KMS-11 (cell line): ENCODE measurements at regions not wholly inside any gene's neighbourhood (a gene's known extent, or its start where the extent isn't known, plus 50 kb on each side); places are given as distances from the start of the nearest gene placed in this dataset.
A peak's percentile ranks its signal among the peaks of the same experiment; 100 is the strongest.

Source experiments
- H2AFZ ChIP-seq: fragments of 200-600 bp; sonication (generic); 2 replicates; pipeline ENCODE4 v1.6.1; 2016; ENCODE audit warnings: antibody characterized with exemption, mixed run types, low read depth
- H3K27ac ChIP-seq: fragments of 200-600 bp; sonication (generic); 2 replicates; pipeline ENCODE4 v1.6.1; 2016; ENCODE audit warnings: mild to moderate bottlenecking, mixed run types
- H3K27me3 ChIP-seq: fragments of 200-600 bp; sonication (generic); 2 replicates; pipeline ENCODE4 v1.6.1; 2017; ENCODE audit warnings: mild to moderate bottlenecking, low read depth, mixed run types, moderate library complexity; ENCODE audit not compliant: insufficient read depth
- H3K36me3 ChIP-seq: fragments of 200-600 bp; sonication (generic); 2 replicates; pipeline ENCODE4 v1.6.1; 2017; ENCODE audit warnings: mild to moderate bottlenecking, mixed run types; ENCODE audit not compliant: insufficient read depth
- H3K4me1 ChIP-seq: fragments of 200-600 bp; sonication (generic); 2 replicates; pipeline ENCODE4 v1.6.1; 2016; ENCODE audit warnings: mild to moderate bottlenecking, low read depth, mixed run types; ENCODE audit not compliant: poor library complexity, severe bottlenecking
- H3K4me2 ChIP-seq: fragments of 200-600 bp; sonication (generic); 2 replicates; pipeline ENCODE4 v1.7.0; 2016; ENCODE audit warnings: mild to moderate bottlenecking, mixed run types
- H3K4me3 ChIP-seq: fragments of 200-600 bp; sonication (generic); IDR thresholded peaks from 2 replicates; pipeline ENCODE4 v1.6.1; 2017; ENCODE audit warnings: low read depth, low read length, mixed read lengths; ENCODE audit not compliant: insufficient read depth
- H3K79me2 ChIP-seq: fragments of 200-600 bp; sonication (generic); 2 replicates; pipeline ENCODE4 v1.6.1; 2016; ENCODE audit warnings: low read depth, mixed run types; ENCODE audit not compliant: insufficient read depth
- H3K9ac ChIP-seq: fragments of 200-600 bp; sonication (generic); 2 replicates; pipeline ENCODE4 v1.6.1; 2016; ENCODE audit warnings: mild to moderate bottlenecking, mixed run types
- H4K20me1 ChIP-seq: fragments of 200-600 bp; sonication (generic); 2 replicates; pipeline ENCODE4 v1.6.1; 2016; ENCODE audit warnings: mild to moderate bottlenecking, mixed run types; ENCODE audit not compliant: insufficient read depth
- TF ChIP-seq, protein P1 (sequence below): fragments of 200-600 bp; sonication (generic); conservative IDR thresholded peaks from 2 replicates; pipeline ENCODE4 v1.6.1; 2017; ENCODE audit warnings: low read depth, mild to moderate bottlenecking, antibody characterized with exemption, low read length, moderate library complexity, mixed read lengths

DNA sequence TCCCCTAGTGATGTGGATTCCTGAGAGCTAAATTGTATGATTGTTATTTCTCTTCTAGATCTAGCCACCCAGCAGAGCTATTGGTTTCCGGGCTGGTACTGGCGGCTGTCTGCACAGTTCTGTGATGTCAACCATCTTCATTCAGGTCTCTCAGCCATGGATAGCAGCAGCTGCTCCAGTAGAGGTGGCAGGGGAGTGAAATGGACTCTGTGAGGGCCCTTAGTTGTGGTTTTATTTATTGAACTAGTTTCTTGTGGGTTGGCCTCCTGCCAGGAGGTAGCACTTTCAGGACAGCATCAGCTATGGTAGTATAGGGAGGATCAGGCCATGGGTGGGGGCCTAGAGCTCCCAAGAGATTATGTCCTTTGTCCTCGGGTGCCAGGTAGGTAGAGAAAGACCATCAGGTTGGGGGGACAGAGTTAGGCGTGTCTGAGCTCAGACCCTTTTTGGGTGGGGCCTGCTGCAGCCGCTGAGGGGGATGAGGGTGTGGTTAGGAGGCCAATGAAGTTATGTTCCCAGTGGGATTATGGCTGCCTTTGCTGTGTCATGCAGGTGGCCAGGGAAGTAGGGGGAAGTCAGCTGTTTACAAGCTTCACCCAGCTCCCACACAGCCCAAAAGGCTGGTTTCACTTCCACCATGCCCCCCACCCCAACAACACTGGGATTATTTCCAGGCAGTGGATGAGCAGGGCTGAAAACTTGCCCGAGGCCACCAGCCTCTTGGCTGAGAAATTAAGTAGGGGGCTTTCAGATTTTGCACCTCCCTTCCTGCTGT is 55.1 kb upstream of the RGS4 start:
- Histone ChIP-seq H3K4me2 (peak overlapping the region; percentile 53), H3K79me2 (no peaks in the 10 kb centered on the region), H2AFZ (peak overlapping the region; percentile 83)

DNA sequence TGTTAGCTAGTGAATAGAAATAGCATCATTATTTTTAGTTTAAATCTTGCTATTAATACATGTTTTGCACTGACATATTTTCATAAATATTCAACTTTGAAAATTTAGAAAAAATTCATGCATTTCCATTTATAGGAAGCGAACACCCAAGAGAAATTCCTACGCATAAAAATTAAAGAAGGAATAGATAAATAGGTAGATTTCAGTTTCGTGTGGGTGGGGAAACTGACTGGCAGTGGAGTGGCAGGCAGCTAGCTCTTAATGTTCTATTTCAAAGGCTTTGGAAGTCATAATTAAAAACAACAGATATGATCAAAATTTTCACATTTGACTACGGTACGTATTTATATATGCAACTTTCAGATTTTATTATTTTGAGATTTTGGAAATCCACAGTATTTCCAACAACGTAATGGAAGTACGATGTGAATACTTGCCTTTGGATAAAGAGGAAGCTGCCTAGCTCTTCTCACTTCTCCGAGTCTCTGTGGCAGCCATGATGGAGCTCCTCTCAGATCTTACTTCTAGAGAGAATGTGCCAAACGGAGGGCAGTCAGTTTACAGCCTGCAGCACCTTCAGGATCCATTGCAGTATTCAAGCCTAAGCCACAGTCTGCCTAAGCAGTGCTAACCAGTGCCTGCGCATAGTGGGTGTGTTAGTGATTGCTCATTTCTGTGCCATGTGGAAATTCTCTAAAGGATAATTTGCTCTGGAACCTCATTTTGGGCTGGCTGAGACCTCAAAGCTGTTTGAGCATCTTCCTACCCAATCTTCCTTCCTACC is 62.9 kb upstream of the RGS4 start:
- H3K4me2 ChIP-seq: no peak overlapping the region
- no peaks in the 10 kb centered on the region for H4K20me1 ChIP-seq
- no peak overlapping the region for H3K27ac ChIP-seq
- H3K36me3 ChIP-seq: no peaks in the 10 kb centered on the region
- TF ChIP-seq, protein P1, sequence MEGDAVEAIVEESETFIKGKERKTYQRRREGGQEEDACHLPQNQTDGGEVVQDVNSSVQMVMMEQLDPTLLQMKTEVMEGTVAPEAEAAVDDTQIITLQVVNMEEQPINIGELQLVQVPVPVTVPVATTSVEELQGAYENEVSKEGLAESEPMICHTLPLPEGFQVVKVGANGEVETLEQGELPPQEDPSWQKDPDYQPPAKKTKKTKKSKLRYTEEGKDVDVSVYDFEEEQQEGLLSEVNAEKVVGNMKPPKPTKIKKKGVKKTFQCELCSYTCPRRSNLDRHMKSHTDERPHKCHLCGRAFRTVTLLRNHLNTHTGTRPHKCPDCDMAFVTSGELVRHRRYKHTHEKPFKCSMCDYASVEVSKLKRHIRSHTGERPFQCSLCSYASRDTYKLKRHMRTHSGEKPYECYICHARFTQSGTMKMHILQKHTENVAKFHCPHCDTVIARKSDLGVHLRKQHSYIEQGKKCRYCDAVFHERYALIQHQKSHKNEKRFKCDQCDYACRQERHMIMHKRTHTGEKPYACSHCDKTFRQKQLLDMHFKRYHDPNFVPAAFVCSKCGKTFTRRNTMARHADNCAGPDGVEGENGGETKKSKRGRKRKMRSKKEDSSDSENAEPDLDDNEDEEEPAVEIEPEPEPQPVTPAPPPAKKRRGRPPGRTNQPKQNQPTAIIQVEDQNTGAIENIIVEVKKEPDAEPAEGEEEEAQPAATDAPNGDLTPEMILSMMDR: no peak
- H3K9ac ChIP-seq: no peak overlapping the region
- H2AFZ ChIP-seq: no peak overlapping the region
- H3K4me3 ChIP-seq: no peak overlapping the region
- no peaks in the 10 kb centered on the region for H3K27me3 ChIP-seq
- H3K4me1 ChIP-seq: no peaks in the 10 kb centered on the region
- H3K79me2 ChIP-seq: no peaks in the 10 kb centered on the region

More for the DNA sequence above, 55.1 kb upstream of the RGS4 start:
- Histone ChIP-seq H3K4me3 (peak overlapping the region; percentile 89), H3K4me1 (peaks cover 31% of the 10 kb centered on the region), H3K9ac (peak overlapping the region; percentile 77; the same call in 1 of the 2 replicates), H3K36me3 (no peaks in the 10 kb centered on the region), H4K20me1 (no peaks in the 10 kb centered on the region), H3K27me3 (no peaks in the 10 kb centered on the region), H3K27ac (peak overlapping the region; percentile 84)
- TF ChIP-seq, protein P1: no peak

DNA sequence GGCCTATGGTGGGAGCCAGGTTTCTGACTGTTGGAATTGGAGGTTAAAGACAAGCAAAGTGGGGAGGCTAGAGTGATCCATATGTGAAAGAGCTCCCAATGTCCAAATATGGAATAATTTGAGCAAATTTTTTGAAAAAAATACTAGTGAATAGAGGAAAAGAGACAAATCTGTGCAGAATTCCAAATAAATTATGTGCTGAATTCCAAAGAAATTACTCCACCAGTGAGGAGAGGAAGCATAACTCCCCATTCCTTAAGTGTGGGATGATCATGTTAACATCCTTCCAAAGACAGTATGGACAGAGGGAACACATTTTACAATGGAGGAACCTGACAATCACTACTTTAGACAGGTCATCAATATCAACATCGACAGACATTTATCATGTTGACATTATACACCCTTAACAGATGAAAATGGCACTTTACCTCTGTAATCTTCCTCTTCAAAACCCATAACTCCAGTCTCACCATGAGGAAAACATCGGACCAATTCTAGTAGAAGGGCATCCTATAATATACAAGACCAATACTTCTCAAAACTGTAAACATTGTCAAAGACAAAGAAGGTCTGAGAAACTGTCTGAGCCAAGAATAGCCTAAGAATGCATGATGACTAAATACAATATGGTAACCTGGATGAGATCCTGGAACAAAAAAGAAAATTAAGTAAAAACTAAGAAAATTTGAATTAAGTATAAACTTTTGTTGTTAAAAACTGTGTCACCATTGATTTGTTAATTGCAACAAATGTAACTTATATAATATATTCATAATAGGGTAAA is 71.5 kb upstream of the RGS4 start:
- no peaks in the 10 kb centered on the region for H4K20me1 ChIP-seq
- no peaks in the 10 kb centered on the region for H3K79me2 ChIP-seq
- no peak overlapping the region for H3K27ac ChIP-seq
- H3K4me1 ChIP-seq: no peaks in the 10 kb centered on the region
- H3K9ac ChIP-seq: no peak overlapping the region
- no peaks in the 10 kb centered on the region for H3K27me3 ChIP-seq
- no peak overlapping the region for H3K4me2 ChIP-seq
- TF ChIP-seq, protein P1: no peak
- H3K4me3 ChIP-seq: no peak overlapping the region
- no peak overlapping the region for H2AFZ ChIP-seq
- no peaks in the 10 kb centered on the region for H3K36me3 ChIP-seq

DNA sequence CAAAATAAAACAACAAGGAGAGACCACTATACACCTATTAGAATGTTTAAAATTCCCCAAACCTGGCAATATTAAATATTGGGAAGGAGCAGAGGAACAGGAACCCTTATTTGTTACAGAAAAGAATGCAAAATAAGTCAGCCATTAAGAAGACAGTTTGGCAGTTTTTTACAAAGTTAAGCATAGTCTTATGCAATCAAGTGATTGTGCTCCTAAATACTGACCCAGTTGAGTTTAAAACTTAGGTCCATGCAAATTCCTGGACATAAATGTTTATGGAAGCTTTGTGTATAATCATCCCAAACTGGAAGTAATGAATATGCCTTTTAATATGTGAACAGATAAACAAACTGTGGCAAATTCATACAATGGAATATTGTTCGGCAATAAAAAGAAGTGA is 72.9 kb upstream of the RGS4 start:
- Histone ChIP-seq H3K36me3 (no peaks in the 10 kb centered on the region), H4K20me1 (no peaks in the 10 kb centered on the region), H3K4me2 (no peak overlapping the region), H3K79me2 (no peaks in the 10 kb centered on the region), H2AFZ (no peak overlapping the region), H3K9ac (no peak overlapping the region), H3K27me3 (no peaks in the 10 kb centered on the region), H3K4me1 (no peaks in the 10 kb centered on the region), H3K4me3 (no peak overlapping the region), H3K27ac (no peak overlapping the region)
- TF ChIP-seq, protein P1: no peak
